Mesendoderm (in vitro differentiated cells): ENCODE measurements at regions not wholly inside any gene's neighbourhood (a gene's known extent, or its start where the extent isn't known, plus 50 kb on each side); places are given as distances from the start of the nearest gene placed in this dataset.

Experiments used
- DNase-seq: peaks from one replicate; pipeline ENCODE4 v3.0.0; 2013
- H2AK5ac ChIP-seq: 2 replicates; pipeline ENCODE4 v1.6.1; 2013; ENCODE audit warnings: low read length, inconsistent platforms
- H2BK120ac ChIP-seq: 2 replicates; pipeline ENCODE4 v1.6.1; 2013; ENCODE audit warnings: low read depth, mild to moderate bottlenecking, low read length, moderate library complexity, mixed read lengths
- H2BK15ac ChIP-seq: replicated peaks from 2 replicates; pipeline ENCODE4 v1.6.1; 2013; ENCODE audit warnings: low read depth, mild to moderate bottlenecking, moderate library complexity
- H2BK5ac ChIP-seq: 2 replicates; pipeline ENCODE4 v1.6.1; 2013; ENCODE audit warnings: low read length, inconsistent platforms
- H3K18ac ChIP-seq: 2 replicates; pipeline ENCODE4 v1.6.1; 2013; ENCODE audit warnings: mild to moderate bottlenecking, low read length, mixed read lengths
- H3K23ac ChIP-seq: one replicate; pipeline ENCODE4 v1.6.1; 2013; ENCODE audit warnings: low read length
- H3K27ac ChIP-seq: 2 replicates; pipeline ENCODE4 v1.5.1; 2013; ENCODE audit warnings: low read depth, mild to moderate bottlenecking, inconsistent platforms, low read length, moderate library complexity
- H3K27me3 ChIP-seq: 2 replicates; pipeline ENCODE4 v1.6.1; 2013; ENCODE audit warnings: low read length, control low read depth, mild to moderate bottlenecking, inconsistent platforms; ENCODE audit not compliant: insufficient read depth, poor library complexity
- H3K36me3 ChIP-seq: 2 replicates; pipeline ENCODE4 v1.6.1; 2013; ENCODE audit warnings: low read length, inconsistent platforms; ENCODE audit not compliant: control insufficient read depth, insufficient read depth
- H3K4ac ChIP-seq: one replicate; pipeline ENCODE4 v1.6.1; 2013; ENCODE audit warnings: low read depth, mild to moderate bottlenecking, low read length, moderate library complexity
- H3K4me1 ChIP-seq: 2 replicates; pipeline ENCODE4 v1.6.1; 2013; ENCODE audit warnings: low read depth, low read length, inconsistent platforms; ENCODE audit not compliant: control insufficient read depth
- H3K4me2 ChIP-seq: 2 replicates; pipeline ENCODE4 v1.6.1; 2013; ENCODE audit warnings: low read length
- H3K4me3 ChIP-seq: 2 replicates; pipeline ENCODE4 v1.5.1; 2013; ENCODE audit warnings: mild to moderate bottlenecking, low read length
- H3K56ac ChIP-seq: one replicate; pipeline ENCODE4 v1.6.1; 2013; ENCODE audit warnings: low read length
- H3K79me1 ChIP-seq: 2 replicates; pipeline ENCODE4 v1.6.1; 2013; ENCODE audit warnings: low read length, inconsistent platforms
- H3K79me2 ChIP-seq: 2 replicates; pipeline ENCODE4 v1.6.1; 2013; ENCODE audit warnings: mild to moderate bottlenecking, low read length; ENCODE audit not compliant: control insufficient read depth, insufficient read depth
- H3K9ac ChIP-seq: 2 replicates; pipeline ENCODE4 v1.6.1; 2013; ENCODE audit warnings: low read length, inconsistent platforms
- H4K5ac ChIP-seq: one replicate; pipeline ENCODE4 v1.6.1; 2013; ENCODE audit warnings: low read length
- H4K8ac ChIP-seq: one replicate; pipeline ENCODE4 v1.6.1; 2013; ENCODE audit warnings: low read depth, mild to moderate bottlenecking, control low read depth, low read length, moderate library complexity
- WGBS: extraction: QIAGEN DNeasy Blood & Tissue Kit; methylation state at CpG from one replicate; pipeline ENCODE4 v1.1.7; 2013; ENCODE audit warnings: low lambda C conversion rate, missing lambda C conversion rate; ENCODE audit not compliant: insufficient coverage; ENCODE audit errors: extremely low coverage; 5-methylcytosine and 5-hydroxymethylcytosine counted together

DNA sequence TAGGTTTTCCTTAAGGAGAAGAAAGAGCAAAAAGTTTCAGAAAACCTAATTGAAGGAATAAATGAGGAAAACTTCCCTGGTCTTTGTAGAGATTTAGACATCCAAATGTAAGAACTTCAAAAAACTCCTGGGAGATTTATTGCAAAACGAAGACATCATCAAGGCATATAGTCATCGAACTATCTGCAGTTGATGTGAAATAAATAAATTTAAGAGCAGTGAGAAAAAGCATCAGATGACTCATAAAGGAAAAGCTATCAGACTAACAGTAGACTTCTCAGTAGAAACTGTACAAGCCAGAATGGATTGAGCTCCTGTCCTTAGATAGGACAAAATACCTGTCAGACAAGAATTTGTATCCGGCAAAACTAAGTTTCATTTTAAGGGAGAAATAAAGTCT is 569.4 kb upstream of the ADAMTS5 start:
- H2AK5ac ChIP-seq = no peak overlapping the region

DNA sequence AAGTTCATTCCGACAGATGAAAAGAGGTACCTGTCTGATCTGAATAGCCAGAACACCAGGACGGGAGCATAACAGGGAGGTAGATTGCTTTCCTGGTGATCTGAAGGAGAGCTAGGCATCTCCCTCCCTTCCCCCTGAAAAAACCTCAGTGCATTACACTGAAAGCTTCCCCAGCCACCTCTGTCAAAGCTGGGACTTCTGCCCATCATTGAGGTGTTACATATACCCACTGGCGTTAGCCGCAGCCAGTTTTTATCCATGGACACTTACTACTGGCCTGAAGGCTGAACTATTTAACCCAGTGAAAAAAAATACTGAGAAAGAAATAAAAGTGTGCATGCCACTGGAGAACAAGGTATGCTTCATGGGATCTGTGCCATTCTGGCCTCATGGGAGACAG is 568.3 kb upstream of the ADAMTS5 start:
- Histone ChIP-seq H3K27ac (no peak overlapping the region), H4K5ac (no peak overlapping the region), H4K8ac (no peak overlapping the region), H3K9ac (no peak overlapping the region), H3K23ac (no peak overlapping the region), H3K79me1 (no peaks in the 10 kb centered on the region), H3K36me3 (no peaks in the 10 kb centered on the region), H2BK120ac (no peak overlapping the region), H3K27me3 (no peaks in the 10 kb centered on the region), H2BK15ac (no peak overlapping the region), H3K4me3 (no peak overlapping the region), H2BK5ac (no peak overlapping the region), H3K4me2 (no peak overlapping the region), H3K4me1 (no peaks in the 10 kb centered on the region), H3K18ac (no peak overlapping the region), H3K79me2 (no peaks in the 10 kb centered on the region), H2AK5ac (no peak overlapping the region), H3K56ac (no peak overlapping the region), H3K4ac (no peak overlapping the region)
- DNase-seq = no peak
- WGBS = no CpG with 5 or more reads among the region's 4 CpGs

More for the DNA sequence above, 569.4 kb upstream of the ADAMTS5 start:
- Histone ChIP-seq H4K8ac (no peak overlapping the region), H3K4me3 (no peak overlapping the region), H3K27ac (no peak overlapping the region), H2BK15ac (no peak overlapping the region), H3K4me2 (no peak overlapping the region), H2BK120ac (no peak overlapping the region), H2BK5ac (no peak overlapping the region), H3K79me2 (no peaks in the 10 kb centered on the region), H3K9ac (no peak overlapping the region), H3K56ac (no peak overlapping the region), H3K4me1 (no peaks in the 10 kb centered on the region), H3K79me1 (no peaks in the 10 kb centered on the region), H3K27me3 (no peaks in the 10 kb centered on the region), H3K18ac (no peak overlapping the region), H3K4ac (no peak overlapping the region), H3K36me3 (no peaks in the 10 kb centered on the region), H3K23ac (no peak overlapping the region), H4K5ac (no peak overlapping the region)
- WGBS = no CpG with 5 or more reads among the region's 3 CpGs
- DNase-seq = no peak

DNA sequence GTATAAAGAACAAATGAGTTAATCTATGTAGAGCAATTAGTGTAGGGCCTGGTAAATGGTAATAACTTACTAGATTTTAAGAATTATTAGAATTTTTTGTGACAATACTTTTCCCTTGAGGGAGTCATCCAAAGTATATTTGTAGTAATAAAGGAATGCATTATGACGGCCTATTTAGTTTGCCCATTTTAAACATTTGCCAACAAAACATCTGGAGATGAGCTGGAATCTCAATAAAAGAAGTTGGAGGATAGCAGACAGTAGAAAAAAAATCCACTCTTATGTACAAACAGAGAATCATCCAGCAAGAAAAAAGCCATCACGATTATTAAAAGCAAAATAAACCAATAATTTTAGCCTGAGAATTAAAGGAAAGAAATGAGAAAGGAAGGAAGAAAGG is 567.3 kb upstream of the ADAMTS5 start:
- Histone ChIP-seq H4K8ac (no peak overlapping the region), H2BK15ac (no peak overlapping the region), H3K56ac (no peak overlapping the region), H4K5ac (no peak overlapping the region), H2BK120ac (no peak overlapping the region), H3K4me3 (no peak overlapping the region), H3K4ac (no peak overlapping the region), H3K79me2 (no peaks in the 10 kb centered on the region), H3K27me3 (no peaks in the 10 kb centered on the region), H3K36me3 (no peaks in the 10 kb centered on the region), H3K27ac (no peak overlapping the region), H3K18ac (no peak overlapping the region), H3K9ac (no peak overlapping the region), H2BK5ac (no peak overlapping the region), H3K23ac (no peak overlapping the region), H3K4me1 (no peaks in the 10 kb centered on the region), H3K4me2 (no peak overlapping the region), H3K79me1 (no peaks in the 10 kb centered on the region), H2AK5ac (no peak overlapping the region)
- WGBS = no CpG with 5 or more reads among the region's 2 CpGs
- DNase-seq = no peak

DNA sequence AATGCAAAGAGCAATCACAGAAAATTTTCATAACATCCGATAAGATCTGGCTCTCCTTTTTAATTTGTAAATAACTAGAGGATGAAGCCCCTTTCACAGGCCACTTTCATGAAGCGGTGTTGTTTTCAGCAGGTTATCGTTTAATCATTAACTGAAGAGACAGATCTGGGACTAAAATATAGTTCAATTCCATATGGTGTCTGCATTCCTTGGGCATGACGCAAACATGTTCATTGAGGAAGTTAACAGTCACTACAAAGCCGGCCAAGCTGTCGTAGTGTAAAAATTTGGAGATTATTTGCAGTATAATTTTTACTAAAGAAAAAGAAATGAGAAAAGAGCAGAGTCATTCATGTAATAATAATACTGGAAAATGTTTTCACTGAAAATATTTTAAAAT is 565.2 kb upstream of the ADAMTS5 start:
- no peak overlapping the region for H3K56ac ChIP-seq
- no peak overlapping the region for H3K23ac ChIP-seq
- H3K36me3 ChIP-seq = no peaks in the 10 kb centered on the region
- H2BK5ac ChIP-seq = no peak overlapping the region
- H3K18ac ChIP-seq = no peak overlapping the region
- no peak overlapping the region for H3K4ac ChIP-seq
- no peaks in the 10 kb centered on the region for H3K79me2 ChIP-seq
- H2AK5ac ChIP-seq = no peak overlapping the region
- H3K27me3 ChIP-seq = no peaks in the 10 kb centered on the region
- no peak for DNase-seq
- no peak overlapping the region for H4K5ac ChIP-seq
- H3K9ac ChIP-seq = no peak overlapping the region
- H2BK120ac ChIP-seq = no peak overlapping the region
- WGBS = no CpG with 5 or more reads among the region's 6 CpGs
- no peaks in the 10 kb centered on the region for H3K79me1 ChIP-seq
- no peak overlapping the region for H4K8ac ChIP-seq
- H2BK15ac ChIP-seq = no peak overlapping the region
- no peak overlapping the region for H3K4me3 ChIP-seq
- no peaks in the 10 kb centered on the region for H3K4me1 ChIP-seq
- no peak overlapping the region for H3K4me2 ChIP-seq
- H3K27ac ChIP-seq = no peak overlapping the region

DNA sequence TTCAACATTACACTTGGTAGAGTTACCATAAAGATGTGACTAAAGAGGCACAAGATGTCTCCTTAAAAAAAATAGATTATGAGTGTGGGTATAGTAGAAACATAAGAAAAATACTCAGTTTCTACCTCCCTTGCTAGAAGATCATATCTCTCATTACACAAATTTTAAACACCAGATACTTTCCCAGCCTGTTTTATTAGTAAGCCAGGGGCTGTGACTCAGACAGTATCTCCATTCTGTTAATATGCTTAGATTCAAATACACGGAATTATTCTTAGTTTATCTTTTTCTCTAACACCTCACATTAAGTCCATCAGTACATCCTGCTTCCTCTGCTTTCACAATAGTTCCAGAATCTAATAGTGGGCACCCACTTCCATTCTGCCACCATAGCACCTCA is 561.8 kb upstream of the ADAMTS5 start:
- no peak overlapping the region for H3K27ac ChIP-seq
- H3K4me1 ChIP-seq = no peaks in the 10 kb centered on the region
- H3K4me3 ChIP-seq = no peak overlapping the region
- H3K27me3 ChIP-seq = no peaks in the 10 kb centered on the region
- no peak overlapping the region for H3K18ac ChIP-seq
- H3K4me2 ChIP-seq = no peak overlapping the region
- H3K56ac ChIP-seq = no peak overlapping the region
- H3K79me2 ChIP-seq = no peaks in the 10 kb centered on the region
- H2BK120ac ChIP-seq = no peak overlapping the region
- no peak overlapping the region for H4K8ac ChIP-seq
- H3K4ac ChIP-seq = no peak overlapping the region
- no CpG with 5 or more reads among the region's 1 CpG for WGBS
- no peak for DNase-seq
- H3K23ac ChIP-seq = no peak overlapping the region
- no peak overlapping the region for H2AK5ac ChIP-seq
- H3K79me1 ChIP-seq = no peaks in the 10 kb centered on the region
- H2BK5ac ChIP-seq = no peak overlapping the region
- no peak overlapping the region for H3K9ac ChIP-seq
- no peak overlapping the region for H4K5ac ChIP-seq
- no peaks in the 10 kb centered on the region for H3K36me3 ChIP-seq
- no peak overlapping the region for H2BK15ac ChIP-seq

DNA sequence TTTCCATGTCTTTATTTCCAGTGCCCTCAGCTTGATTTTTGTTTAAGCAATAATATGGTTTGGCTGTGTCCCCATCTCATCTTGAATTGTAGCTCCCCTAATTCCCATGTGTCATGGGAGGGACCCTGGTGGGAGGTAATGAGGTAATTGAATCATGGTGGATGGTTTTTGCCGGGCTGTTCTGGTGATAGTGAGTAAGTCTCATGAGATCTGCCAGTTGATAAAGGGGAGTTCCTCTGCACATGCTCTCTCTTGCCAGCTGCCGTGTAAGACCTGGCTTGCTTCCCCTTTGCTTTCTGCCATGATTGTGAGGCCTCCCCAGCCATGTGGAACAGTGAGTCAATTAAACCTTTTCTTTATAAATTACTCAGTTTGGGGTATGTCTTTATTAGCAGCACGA is 559.6 kb upstream of the ADAMTS5 start:
- Histone ChIP-seq H3K36me3 (no peaks in the 10 kb centered on the region), H3K27ac (no peak overlapping the region), H3K79me1 (no peaks in the 10 kb centered on the region), H3K18ac (no peak overlapping the region), H2BK15ac (no peak overlapping the region), H3K9ac (no peak overlapping the region), H3K27me3 (no peaks in the 10 kb centered on the region), H4K8ac (no peak overlapping the region), H2BK120ac (no peak overlapping the region), H4K5ac (no peak overlapping the region), H2AK5ac (no peak overlapping the region), H3K4me1 (no peaks in the 10 kb centered on the region), H3K4me2 (no peak overlapping the region), H3K4me3 (no peak overlapping the region), H3K4ac (no peak overlapping the region), H3K56ac (no peak overlapping the region), H3K23ac (no peak overlapping the region), H3K79me2 (no peaks in the 10 kb centered on the region), H2BK5ac (no peak overlapping the region)
- WGBS = no CpG with 5 or more reads among the region's 3 CpGs
- DNase-seq = peak; percentile 3
